Panc1 (cell line): ENCODE measurements at regions not wholly inside any gene's neighbourhood (a gene's known extent, or its start where the extent isn't known, plus 50 kb on each side); places are given as distances from the start of the nearest gene placed in this dataset.

ENCODE experiments used
- POLR2AphosphoS5 ChIP-seq: IDR thresholded peaks from 2 replicates; pipeline ENCODE4 v1.6.1; 2012; ENCODE audit warnings: mild to moderate bottlenecking, low read depth, low read length, moderate library complexity
- SIN3A ChIP-seq: IDR thresholded peaks from 2 replicates; pipeline ENCODE4 v1.6.1; 2012; ENCODE audit warnings: low read depth, mild to moderate bottlenecking, low read length, moderate library complexity, borderline replicate concordance; ENCODE audit not compliant: insufficient read depth
- TCF7L2 ChIP-seq: IDR thresholded peaks from 2 replicates; pipeline ENCODE4 v1.6.1; 2011; ENCODE audit warnings: mild to moderate bottlenecking, low read depth, low read length, inconsistent platforms
- TF ChIP-seq, protein P1 (sequence below): fragments of 450-650 bp; IDR thresholded peaks from 2 replicates; pipeline ENCODE4 v1.5.1; 2017; ENCODE audit warnings: mild to moderate bottlenecking
- TF ChIP-seq, protein P2 (sequence below), 2 experiments: IDR thresholded peaks; 2 replicates each; pipeline ENCODE4 v1.6.1; 2011 to 2012; ENCODE audit warnings: low read depth in 2 of 2, control low read depth in 1 of 2, low read length in 1 of 2, mild to moderate bottlenecking in 1 of 2, moderate library complexity in 1 of 2; ENCODE audit not compliant: insufficient read depth in 1 of 2

DNA sequence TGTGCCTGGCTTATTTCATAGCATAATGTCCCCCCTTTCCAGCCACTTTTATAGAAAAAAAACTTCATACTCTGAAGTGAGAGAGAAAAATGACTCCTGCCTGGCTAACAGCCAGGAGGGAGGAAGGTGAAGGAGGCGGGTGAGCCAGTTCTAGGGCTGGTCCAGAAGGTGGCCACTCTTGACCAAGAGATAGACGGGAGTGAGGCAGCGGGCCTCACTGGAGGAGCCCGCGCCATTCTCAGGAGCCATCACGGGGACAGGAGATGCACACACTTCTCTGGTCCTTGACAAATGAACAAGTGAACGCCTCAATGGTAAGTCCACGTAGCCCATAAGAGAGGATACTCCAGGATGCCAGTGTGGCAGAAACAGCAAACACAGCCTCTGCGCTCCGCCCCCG lies 231.4 kb downstream of the UQCRFS1 start:
- TF ChIP-seq POLR2AphosphoS5 (no peak), TCF7L2 (no peak), SIN3A (no peak)
- TF ChIP-seq, protein P1, sequence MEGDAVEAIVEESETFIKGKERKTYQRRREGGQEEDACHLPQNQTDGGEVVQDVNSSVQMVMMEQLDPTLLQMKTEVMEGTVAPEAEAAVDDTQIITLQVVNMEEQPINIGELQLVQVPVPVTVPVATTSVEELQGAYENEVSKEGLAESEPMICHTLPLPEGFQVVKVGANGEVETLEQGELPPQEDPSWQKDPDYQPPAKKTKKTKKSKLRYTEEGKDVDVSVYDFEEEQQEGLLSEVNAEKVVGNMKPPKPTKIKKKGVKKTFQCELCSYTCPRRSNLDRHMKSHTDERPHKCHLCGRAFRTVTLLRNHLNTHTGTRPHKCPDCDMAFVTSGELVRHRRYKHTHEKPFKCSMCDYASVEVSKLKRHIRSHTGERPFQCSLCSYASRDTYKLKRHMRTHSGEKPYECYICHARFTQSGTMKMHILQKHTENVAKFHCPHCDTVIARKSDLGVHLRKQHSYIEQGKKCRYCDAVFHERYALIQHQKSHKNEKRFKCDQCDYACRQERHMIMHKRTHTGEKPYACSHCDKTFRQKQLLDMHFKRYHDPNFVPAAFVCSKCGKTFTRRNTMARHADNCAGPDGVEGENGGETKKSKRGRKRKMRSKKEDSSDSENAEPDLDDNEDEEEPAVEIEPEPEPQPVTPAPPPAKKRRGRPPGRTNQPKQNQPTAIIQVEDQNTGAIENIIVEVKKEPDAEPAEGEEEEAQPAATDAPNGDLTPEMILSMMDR = no peak
- TF ChIP-seq, protein P2, sequence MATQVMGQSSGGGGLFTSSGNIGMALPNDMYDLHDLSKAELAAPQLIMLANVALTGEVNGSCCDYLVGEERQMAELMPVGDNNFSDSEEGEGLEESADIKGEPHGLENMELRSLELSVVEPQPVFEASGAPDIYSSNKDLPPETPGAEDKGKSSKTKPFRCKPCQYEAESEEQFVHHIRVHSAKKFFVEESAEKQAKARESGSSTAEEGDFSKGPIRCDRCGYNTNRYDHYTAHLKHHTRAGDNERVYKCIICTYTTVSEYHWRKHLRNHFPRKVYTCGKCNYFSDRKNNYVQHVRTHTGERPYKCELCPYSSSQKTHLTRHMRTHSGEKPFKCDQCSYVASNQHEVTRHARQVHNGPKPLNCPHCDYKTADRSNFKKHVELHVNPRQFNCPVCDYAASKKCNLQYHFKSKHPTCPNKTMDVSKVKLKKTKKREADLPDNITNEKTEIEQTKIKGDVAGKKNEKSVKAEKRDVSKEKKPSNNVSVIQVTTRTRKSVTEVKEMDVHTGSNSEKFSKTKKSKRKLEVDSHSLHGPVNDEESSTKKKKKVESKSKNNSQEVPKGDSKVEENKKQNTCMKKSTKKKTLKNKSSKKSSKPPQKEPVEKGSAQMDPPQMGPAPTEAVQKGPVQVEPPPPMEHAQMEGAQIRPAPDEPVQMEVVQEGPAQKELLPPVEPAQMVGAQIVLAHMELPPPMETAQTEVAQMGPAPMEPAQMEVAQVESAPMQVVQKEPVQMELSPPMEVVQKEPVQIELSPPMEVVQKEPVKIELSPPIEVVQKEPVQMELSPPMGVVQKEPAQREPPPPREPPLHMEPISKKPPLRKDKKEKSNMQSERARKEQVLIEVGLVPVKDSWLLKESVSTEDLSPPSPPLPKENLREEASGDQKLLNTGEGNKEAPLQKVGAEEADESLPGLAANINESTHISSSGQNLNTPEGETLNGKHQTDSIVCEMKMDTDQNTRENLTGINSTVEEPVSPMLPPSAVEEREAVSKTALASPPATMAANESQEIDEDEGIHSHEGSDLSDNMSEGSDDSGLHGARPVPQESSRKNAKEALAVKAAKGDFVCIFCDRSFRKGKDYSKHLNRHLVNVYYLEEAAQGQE (IDR thresholded peaks at IDR 0.05; ENCODE audit: insufficient read depth in 1 of 2, low read depth in 2 of 2, low read length in 1 of 2) = no peak
